Upper lobe of left lung (tissue), 4 donors: ENCODE measurements at regions not wholly inside any gene's neighbourhood (a gene's known extent, or its start where the extent isn't known, plus 50 kb on each side); places are given as distances from the start of the nearest gene placed in this dataset.

Experiments
- POLR2A ChIP-seq, 4 donors: fragments of 450-650 bp; IDR thresholded peaks; one replicate each; pipeline ENCODE4 v1.5.1; 2016 to 2017; ENCODE audit warnings: antibody characterized with exemption in 4 of 4, mild to moderate bottlenecking in 2 of 4
- POLR2AphosphoS5 ChIP-seq, 2 donors: sonication (generic); formaldehyde crosslinking; IDR thresholded peaks; one replicate each; pipeline ENCODE4 v1.5.1; 2017; ENCODE audit warnings: antibody characterized with exemption in 2 of 2

GRCh38 chr2:129069875-129070594, 751.4 kb upstream of the HS6ST1 start:
- TF ChIP-seq POLR2AphosphoS5 (IDR thresholded peaks at IDR 0.05) = no peak
- no peak for TF ChIP-seq POLR2A (IDR thresholded peaks at IDR 0.05)
